22Rv1 (cell line): ENCODE measurements at regions not wholly inside any gene's neighbourhood (a gene's known extent, or its start where the extent isn't known, plus 50 kb on each side); places are given as distances from the start of the nearest gene placed in this dataset.
"Not testable (repeated sequence)": the region's sequence is repeated elsewhere in the genome, so short reads cannot be mapped to it uniquely, and the experiment has no call there.

Source experiments
- CTCF ChIP-seq: fragments of 450-650 bp; IDR thresholded peaks from 2 replicates; pipeline ENCODE4 v1.5.1; 2017; ENCODE audit warnings: mild to moderate bottlenecking
- ZFX ChIP-seq: fragments of 450-650 bp; IDR thresholded peaks from 2 replicates; pipeline ENCODE4 v1.6.1; 2017; ENCODE audit warnings: antibody characterized with exemption, borderline replicate concordance

GRCh38 chr17:445839-446238 lies 93.2 kb upstream of the RPH3AL start, which contains the start of gene RFLNB:
- TF ChIP-seq CTCF, ZFX: not testable (repeated sequence)
